Epithelial cell of proximal tubule (primary cell): ENCODE measurements at regions not wholly inside any gene's neighbourhood (a gene's known extent, or its start where the extent isn't known, plus 50 kb on each side); places are given as distances from the start of the nearest gene placed in this dataset.
"Not testable (repeated sequence)": the region's sequence is repeated elsewhere in the genome, so short reads cannot be mapped to it uniquely, and the experiment has no call there.

Source experiments
- DNase-seq: peaks from one replicate; pipeline ENCODE4 v3.0.0-alpha.2; 2011; ENCODE audit warnings: low read depth
- H3K4me3 ChIP-seq: 2 replicates; pipeline ENCODE4 v1.5.1; 2011; ENCODE audit warnings: low read depth, mild to moderate bottlenecking, low read length
- TF ChIP-seq, protein P1 (sequence below): conservative IDR thresholded peaks from 2 replicates; pipeline ENCODE4 v1.5.1; 2012; ENCODE audit warnings: low read depth, mild to moderate bottlenecking, low read length

DNA sequence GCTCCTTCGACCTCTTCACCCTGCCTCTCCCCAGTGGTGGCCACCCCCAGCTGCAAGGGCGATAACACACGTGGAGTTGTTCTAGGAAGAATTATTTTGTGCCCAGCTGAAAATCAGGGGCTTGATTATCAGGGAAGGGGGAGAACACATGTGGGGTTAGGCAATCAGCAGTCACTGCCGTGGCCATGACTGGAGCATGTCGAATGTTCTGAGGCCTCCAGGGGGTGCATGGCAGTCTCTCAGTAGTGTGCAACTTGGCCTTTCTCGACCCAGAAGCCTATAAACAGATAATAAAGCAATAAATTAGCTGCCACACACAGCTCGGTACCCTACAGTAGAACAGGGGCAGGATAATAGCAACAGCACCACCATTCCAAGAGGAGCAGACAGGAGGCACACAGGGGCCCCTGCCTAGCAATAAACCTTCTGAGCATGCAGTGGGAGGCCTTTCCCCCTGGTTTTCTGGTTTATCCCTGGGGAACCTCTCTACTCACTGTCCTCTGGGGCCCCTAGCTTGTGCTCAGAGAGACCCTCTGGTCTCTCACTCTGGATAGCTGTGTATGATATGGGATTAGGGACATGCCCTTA is 308.2 kb upstream of the PLGLB2 start:
- TF ChIP-seq, protein P1, sequence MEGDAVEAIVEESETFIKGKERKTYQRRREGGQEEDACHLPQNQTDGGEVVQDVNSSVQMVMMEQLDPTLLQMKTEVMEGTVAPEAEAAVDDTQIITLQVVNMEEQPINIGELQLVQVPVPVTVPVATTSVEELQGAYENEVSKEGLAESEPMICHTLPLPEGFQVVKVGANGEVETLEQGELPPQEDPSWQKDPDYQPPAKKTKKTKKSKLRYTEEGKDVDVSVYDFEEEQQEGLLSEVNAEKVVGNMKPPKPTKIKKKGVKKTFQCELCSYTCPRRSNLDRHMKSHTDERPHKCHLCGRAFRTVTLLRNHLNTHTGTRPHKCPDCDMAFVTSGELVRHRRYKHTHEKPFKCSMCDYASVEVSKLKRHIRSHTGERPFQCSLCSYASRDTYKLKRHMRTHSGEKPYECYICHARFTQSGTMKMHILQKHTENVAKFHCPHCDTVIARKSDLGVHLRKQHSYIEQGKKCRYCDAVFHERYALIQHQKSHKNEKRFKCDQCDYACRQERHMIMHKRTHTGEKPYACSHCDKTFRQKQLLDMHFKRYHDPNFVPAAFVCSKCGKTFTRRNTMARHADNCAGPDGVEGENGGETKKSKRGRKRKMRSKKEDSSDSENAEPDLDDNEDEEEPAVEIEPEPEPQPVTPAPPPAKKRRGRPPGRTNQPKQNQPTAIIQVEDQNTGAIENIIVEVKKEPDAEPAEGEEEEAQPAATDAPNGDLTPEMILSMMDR, result peak; percentile 3
- H3K4me3 ChIP-seq, DNase-seq: not testable (repeated sequence)

DNA sequence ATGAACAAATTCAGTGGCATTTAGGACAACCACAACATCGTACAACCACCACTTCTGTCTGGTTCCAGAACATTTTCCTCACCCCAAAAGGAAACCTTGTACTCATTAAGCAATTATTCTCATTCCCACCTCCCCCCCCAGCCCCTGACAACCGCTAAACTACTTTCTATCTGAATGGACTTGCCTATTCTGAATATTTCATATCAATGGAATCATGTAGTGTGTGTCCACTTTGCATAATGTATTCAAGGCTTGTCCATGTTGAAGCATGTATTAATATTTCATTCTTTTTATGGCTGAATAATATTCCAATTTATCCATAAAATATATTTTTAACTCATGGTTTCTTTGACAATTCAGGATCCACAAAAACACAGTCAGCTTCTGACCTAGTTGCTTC is 307.2 kb upstream of the PLGLB2 start:
- DNase-seq, result not testable (repeated sequence)

DNA sequence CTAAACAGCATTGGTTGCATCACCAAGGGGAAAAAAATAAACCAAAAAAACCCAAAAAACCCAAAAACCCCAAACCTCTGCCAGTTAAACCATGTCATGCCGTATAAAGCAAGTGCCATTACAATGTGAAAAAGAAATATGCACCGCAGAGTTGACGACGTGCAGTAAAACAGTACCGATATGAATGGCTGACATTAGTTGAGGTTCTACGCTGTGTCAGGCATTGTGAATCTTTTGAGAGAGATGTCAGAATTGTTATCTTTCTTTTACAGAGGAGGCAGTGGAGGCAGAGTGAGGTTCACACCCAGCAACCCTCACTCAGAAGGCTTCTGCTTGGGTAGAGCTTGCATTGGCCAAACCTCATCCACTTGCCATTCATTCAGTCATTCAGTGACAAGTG is 306.5 kb upstream of the PLGLB2 start:
- DNase-seq, H3K4me3 ChIP-seq: not testable (repeated sequence)

More for the DNA sequence above, 307.2 kb upstream of the PLGLB2 start:
- H3K4me3 ChIP-seq, result not testable (repeated sequence)

DNA sequence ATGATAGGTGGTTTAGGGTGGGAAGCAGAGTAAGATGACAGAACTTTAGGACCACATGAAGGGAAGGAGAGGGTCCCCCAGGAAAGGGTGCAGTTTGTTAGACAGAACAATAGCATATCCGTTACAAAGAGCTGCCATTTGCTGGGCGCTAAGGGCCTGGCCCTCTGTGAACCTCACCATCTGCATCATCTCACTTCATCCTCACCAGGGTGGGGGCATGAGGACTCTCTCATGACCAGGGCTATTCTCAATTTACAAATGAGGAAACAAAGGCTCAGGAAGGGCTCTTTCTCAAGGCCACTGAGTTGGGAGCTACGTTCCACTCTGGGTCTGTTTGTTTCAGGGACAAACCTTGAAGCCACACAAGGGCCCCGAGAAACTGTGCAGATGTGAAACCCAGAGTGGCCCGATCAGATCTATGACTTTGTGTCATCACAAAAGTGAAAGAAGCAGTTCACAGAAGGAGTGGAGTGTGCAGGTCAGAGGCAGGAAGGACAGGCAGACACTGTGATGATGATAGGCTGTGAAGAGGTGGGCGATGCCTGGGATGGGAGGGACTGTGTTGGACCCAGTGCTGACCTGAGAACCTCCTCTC is 304.8 kb upstream of the PLGLB2 start:
- not testable (repeated sequence) for H3K4me3 ChIP-seq, DNase-seq

DNA sequence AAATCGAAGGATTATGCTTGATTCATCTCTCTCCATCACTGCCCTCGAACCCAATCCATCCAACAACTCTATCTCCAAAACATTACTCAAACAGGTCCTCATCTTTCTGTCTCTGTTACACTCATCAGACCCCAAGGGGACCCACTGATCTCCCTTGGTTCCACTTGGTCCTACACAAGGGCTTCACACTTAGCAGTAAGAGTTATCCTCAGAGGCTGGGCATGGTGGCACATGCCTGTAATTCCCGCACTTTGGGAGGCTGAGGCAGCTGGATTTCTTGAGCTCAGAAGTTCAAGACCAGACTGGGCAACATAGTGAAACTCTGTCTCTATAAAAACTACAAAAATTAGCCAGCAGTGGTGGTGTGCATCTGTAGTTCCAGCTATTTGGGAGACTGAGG is 302.9 kb upstream of the PLGLB2 start:
- not testable (repeated sequence) for H3K4me3 ChIP-seq, DNase-seq

DNA sequence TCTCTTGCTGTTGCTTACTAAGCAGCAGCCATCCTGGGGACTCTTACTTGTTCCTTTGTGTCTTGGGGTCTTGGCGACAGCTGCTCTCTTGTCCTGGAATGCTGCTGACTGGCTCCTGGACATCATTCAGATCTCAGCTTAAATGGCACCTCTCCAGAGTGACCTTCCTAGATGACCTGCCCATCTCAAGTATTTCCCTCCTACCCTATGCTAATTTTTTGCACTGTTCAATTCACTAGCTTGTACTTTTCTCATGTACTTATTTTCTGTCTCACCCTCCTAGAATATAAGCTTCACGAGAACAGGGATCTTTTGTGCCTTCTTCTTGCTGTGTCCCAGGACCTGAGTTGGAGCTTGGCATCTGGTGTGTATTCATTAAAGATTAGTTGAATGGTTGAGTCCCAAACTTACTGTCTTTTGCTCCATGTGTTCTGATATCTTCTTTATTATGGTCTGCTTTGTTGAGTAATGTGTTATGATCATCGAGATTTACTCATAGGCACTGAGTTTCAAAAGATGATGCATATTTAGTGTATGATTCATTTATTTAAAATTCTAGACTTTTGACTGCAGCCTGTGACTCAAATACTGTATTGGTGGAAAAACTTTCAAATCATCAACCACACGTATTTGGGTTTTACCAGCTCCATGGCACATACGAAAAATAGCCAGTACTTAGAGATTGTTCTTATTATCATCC is 302.1 kb upstream of the PLGLB2 start:
- DNase-seq, H3K4me3 ChIP-seq: not testable (repeated sequence)

DNA sequence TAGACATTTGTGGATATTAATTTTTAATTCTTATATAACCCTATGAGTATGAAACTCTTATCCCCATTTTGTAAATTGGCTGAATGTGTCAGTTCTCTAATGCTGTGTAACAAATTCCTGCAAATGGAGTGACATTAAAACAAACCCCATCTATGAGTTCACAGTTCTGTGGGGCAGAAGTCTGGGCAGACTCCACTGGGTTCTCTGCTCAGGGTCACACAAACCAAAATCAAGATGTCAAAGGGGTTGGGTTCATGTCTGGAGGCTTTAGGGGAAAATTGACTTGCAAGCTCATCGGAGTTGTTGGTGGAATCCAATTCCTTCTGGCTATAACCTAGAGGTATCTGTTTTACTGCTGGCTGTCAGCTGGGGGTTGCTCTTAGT is 301.6 kb upstream of the PLGLB2 start:
- not testable (repeated sequence) for DNase-seq, H3K4me3 ChIP-seq

DNA sequence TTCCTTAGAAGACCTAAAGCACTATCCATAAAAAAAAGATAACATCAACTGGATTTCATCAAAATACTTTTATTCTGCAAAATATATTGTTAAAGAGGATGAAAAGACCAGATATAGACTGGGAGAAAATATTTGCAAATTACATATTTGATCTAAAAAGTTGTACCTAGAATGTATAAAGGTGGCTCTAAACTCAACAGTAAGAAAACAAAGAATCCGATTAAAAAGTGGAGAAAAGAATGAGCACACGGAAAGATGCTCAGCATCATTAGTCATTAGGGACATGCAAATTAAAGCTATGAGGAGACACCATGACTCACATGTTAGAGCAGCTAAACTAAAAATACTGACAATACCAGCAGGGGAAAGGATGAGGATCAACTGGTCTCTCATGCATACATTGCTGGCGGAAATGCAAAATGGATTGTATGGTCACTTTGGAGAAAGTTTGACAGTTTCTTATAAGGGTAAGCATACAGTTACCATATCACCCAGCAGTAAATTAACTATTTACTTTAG is 298.4 kb upstream of the PLGLB2 start:
- not testable (repeated sequence) for DNase-seq

DNA sequence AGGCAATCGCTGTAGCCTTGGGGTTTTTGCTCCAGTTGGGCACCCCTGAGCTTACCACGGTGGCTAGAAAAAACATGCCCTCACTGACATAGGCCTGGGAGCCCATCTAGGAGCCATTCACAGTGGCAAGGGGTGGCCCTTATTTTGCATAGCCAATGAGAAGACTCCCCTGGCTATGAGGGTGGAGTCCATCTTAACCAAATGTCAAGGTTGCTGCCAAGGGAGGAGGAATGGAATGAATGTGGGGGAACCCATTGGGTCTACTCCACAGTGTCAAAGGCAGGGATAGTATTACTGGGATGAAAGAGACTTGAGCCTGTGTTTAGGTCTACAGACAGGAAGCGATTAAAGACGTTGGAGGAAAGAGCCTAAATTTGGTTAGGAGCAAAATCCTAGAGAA is 295.7 kb upstream of the PLGLB2 start:
- H3K4me3 ChIP-seq, DNase-seq: not testable (repeated sequence)

More for the DNA sequence above, 298.4 kb upstream of the PLGLB2 start:
- H3K4me3 ChIP-seq, result not testable (repeated sequence)

DNA sequence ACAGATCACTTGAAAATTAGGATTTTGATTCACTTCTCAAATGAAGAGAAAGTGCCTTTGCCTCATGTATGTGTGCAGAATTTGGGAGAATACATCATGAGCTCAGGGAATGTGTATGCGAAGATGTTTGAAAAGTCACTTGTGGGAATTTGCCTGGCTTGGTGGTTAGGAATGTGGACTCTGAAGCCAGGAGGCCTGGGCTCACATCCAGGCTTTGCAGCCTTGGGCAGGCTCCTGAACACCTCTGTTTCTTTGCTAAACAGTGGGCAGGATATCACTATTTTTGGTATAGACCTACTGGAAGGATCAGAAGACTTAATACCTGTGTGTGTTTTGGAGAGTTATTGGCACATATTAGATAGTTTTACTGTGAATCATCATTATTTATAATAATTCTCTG is 295.0 kb upstream of the PLGLB2 start:
- DNase-seq, result peak; percentile 20
- not testable (repeated sequence) for H3K4me3 ChIP-seq

DNA sequence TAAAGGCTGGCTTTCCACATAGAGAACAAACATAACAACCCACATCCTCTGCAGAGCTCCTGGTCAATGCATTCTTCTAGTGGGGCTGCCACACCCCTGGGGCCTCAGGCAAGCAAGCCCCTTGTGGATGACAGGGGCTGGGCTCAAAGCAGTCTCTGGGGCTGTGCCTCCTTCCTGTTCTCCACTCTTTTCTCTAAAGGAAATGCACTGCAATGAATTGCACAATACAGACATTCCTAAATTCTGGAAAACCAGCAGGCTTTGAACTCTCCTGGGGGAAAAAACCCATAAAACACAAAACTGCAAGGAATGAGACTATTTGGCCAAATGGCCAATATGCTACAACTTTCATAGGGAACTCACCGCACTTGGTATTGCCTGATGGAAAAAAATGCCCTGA is 293.9 kb upstream of the PLGLB2 start:
- DNase-seq, H3K4me3 ChIP-seq: not testable (repeated sequence)

DNA sequence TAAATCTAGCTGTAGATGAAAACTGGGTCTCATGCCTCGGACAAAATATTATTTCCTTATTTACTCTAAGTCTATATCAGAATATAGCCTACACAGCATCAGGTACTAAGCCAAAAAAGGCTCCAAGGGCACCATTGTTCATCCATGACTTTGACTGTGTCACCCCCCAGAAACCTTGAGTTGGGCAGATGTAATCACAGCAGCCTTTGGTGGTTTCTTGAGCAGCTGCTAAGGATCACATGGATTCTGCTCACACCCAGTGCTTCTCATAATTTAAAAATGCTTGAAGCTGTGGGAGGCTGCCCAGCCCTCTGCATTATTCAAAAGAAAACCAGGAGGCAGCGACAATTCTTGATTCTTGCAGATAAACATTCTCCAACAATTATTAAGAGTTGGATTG is 293.5 kb upstream of the PLGLB2 start:
- not testable (repeated sequence) for DNase-seq, H3K4me3 ChIP-seq

DNA sequence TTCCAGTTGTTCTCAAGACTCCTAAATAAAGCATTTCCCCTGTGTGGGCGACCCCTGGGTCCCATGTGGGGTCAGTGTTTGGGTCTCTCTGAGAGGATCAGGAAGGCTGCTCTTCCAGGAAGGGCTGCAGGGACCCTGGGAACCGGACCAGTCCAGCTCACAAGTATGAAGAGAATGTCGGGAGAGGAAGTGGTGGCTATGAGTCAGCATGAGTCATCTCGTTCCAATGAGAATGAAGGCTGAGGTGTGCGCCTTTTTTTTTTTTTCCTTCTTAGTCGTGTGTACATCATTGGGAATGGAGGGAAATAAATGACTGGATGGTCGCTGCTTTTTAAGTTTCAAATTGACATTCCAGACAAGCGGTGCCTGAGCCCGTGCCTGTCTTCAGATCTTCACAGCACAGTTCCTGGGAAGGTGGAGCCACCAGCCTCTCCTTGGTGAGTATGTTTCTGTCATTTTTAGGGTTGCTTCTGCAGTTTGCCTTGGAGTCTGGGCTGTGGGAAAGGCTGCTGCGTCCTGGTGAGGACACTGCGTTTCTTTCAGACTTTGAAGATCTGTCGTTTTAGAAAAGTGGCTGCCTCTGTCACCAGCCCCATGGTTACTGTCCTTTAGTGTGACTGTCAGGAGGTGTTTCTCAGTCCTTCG is 292.6 kb upstream of the PLGLB2 start:
- H3K4me3 ChIP-seq, result peak overlapping the region; percentile 53
- not testable (repeated sequence) for DNase-seq

DNA sequence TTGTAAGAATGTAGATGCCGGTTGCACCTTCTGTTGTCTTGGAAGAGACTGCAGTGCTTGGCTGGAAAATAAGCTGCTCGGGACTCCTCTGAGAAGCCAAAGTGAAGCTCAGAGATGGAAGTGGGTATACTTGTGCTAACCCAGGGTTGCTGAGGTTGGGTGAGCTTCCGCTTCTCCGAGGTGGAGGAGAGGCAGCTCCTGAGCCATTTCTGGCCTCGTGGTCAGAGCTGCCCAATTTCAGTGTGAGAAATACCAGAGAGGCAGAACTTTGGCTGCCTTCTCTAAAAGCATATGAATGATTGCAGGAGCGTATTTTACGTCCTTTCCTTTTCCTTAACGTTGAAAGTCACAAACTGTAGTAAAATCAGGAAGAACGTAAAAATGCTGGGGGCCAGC is 292.0 kb upstream of the PLGLB2 start:
- H3K4me3 ChIP-seq, result peak overlapping the region; percentile 53
- not testable (repeated sequence) for DNase-seq

DNA sequence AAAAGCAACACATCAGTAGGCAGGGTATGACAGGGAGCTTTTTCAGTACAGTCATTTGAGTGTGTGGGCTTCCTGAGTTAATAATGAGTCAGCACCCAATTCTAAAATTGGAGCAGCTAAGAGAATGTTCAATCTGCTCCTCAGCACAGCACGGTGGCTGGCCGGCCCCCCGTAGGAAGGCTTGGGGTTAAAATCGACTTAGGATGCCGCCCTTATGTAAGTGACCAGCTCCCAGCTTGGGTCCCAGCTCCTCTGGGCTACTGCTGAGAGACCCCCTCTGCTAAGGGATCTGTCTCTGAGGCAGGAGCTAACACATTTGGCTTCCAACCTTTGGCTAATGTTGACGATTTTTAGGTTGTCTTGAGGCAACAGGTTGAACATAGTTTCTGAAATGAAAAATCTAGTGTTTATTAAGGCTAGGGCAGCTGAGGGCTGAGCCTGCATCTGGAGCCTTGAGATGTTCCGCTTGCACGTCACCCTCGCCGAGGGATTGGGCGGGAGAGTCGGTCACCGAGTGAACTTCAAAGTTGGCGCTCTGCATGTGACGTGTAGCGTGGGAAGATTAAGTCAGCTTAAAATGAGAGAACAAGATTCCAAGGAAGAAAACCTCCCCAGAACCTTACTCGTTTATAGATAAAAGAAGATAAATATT is 291.3 kb upstream of the PLGLB2 start:
- peak overlapping the region; percentile 45 for H3K4me3 ChIP-seq
- not testable (repeated sequence) for DNase-seq

DNA sequence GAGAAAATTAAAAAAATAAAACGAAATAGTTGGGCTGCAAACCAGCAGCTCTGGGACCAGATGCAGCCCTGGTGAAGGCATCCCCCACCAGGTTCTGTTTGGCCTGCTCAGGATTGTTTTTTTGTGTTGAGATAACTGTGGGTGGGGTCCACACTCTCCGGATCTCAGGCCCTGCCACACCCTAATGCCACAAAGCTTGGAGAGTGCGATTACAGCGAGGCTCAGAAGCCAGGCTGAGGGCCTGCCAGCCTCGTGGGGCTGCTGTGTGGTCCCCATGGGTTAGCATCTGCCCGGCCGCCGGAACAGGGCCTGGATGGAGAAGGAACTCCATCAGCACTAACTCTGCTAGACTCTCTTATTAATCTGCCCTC is 290.8 kb upstream of the PLGLB2 start:
- not testable (repeated sequence) for DNase-seq, H3K4me3 ChIP-seq

DNA sequence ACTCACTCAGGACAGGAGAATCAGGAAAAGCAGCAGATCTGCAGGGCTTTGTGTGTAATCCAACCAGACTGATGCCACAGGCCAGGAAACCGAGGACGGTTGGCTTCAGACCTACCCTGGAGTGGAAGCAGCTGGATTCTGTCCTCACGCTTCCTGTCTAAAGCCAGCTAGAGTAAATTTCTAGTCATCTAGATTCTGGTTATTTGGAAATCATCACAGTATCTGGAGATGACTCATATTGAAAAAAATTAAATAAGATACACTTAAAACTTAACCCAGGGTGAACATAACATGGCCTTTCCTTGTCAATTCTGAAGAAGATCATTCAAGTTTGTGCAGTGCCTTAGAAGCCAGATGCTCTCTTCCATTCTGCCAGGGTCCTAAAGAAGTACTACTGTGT is 288.9 kb upstream of the PLGLB2 start:
- DNase-seq, H3K4me3 ChIP-seq: not testable (repeated sequence)

DNA sequence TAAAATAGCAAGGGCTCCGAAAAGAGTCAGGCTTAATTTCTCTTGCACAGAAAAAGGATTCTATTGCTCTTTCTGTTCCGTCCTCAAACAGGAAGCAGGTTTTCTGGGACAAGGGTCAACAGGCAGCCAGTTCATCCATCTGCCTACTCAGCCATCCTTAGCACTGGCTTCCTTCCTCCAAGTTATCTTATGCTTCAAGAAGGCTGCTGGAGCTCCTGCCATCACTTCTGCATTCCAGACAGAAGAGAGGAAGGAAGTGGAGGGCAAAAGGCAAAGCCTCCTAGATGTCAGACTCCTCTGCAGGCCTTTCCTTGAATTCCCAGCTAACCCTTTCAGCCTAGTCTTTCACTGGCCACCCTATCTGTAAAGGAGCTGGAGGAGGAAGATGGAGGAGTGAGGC is 287.8 kb upstream of the PLGLB2 start:
- not testable (repeated sequence) for DNase-seq, H3K4me3 ChIP-seq
